MM.1S (cell line): ENCODE measurements at regions not wholly inside any gene's neighbourhood (a gene's known extent, or its start where the extent isn't known, plus 50 kb on each side); places are given as distances from the start of the nearest gene placed in this dataset.

Experiments
- DNase-seq: peaks from one replicate; pipeline ENCODE4 v3.0.0-alpha.2; 2015
- H2AFZ ChIP-seq: fragments of 300-600 bp; sonication (generic); 2 replicates; pipeline ENCODE4 v1.6.0; 2016; ENCODE audit warnings: antibody characterized with exemption, low read length
- H3F3A ChIP-seq: fragments of 300-600 bp; sonication (generic); 2 replicates; pipeline ENCODE4 v1.6.1; 2016; ENCODE audit warnings: mild to moderate bottlenecking, antibody characterized with exemption, low read length, moderate library complexity, mixed read lengths; ENCODE audit not compliant: insufficient read depth
- H3K27ac ChIP-seq: fragments of 300-600 bp; sonication (generic); 2 replicates; pipeline ENCODE4 v1.5.1; 2016; ENCODE audit warnings: mild to moderate bottlenecking, low read length
- H3K27me3 ChIP-seq: fragments of 300-600 bp; sonication (generic); replicated peaks from 2 replicates; pipeline ENCODE4 v1.6.0; 2016; ENCODE audit warnings: low read length; ENCODE audit not compliant: insufficient read depth
- H3K36me3 ChIP-seq: fragments of 300-600 bp; sonication (generic); replicated peaks from 2 replicates; pipeline ENCODE4 v1.6.1; 2016; ENCODE audit warnings: mild to moderate bottlenecking, low read length, mixed read lengths; ENCODE audit not compliant: insufficient read depth
- H3K4me1 ChIP-seq: fragments of 300-600 bp; sonication (generic); 2 replicates; pipeline ENCODE4 v1.6.1; 2016; ENCODE audit warnings: low read length, mixed read lengths
- H3K4me2 ChIP-seq: fragments of 300-600 bp; sonication (generic); 2 replicates; pipeline ENCODE4 v1.6.0; 2016; ENCODE audit warnings: low read depth, low read length
- H3K4me3 ChIP-seq: fragments of 300-600 bp; sonication (generic); 2 replicates; pipeline ENCODE4 v1.5.1; 2016; ENCODE audit warnings: low read length, mixed read lengths
- H3K79me2 ChIP-seq: fragments of 300-600 bp; sonication (generic); 2 replicates; pipeline ENCODE4 v1.6.1; 2016; ENCODE audit warnings: mixed run types, low read length, mixed read lengths
- H3K9ac ChIP-seq: fragments of 300-600 bp; sonication (generic); 2 replicates; pipeline ENCODE4 v1.6.1; 2016; ENCODE audit warnings: low read length, mixed read lengths
- H3K9me2 ChIP-seq: fragments of 300-600 bp; sonication (generic); replicated peaks from 2 replicates; pipeline ENCODE4 v1.6.1; 2016; ENCODE audit warnings: mild to moderate bottlenecking, low read length, mixed read lengths; ENCODE audit not compliant: insufficient read depth
- H3K9me3 ChIP-seq: fragments of 300-600 bp; sonication (generic); replicated peaks from 2 replicates; pipeline ENCODE4 v1.6.1; 2016; ENCODE audit warnings: mild to moderate bottlenecking, low read length, mixed read lengths; ENCODE audit not compliant: insufficient read depth
- H4K20me1 ChIP-seq: fragments of 300-600 bp; sonication (generic); 2 replicates; pipeline ENCODE4 v1.6.1; 2016; ENCODE audit warnings: mild to moderate bottlenecking, low read length, moderate library complexity, mixed read lengths; ENCODE audit not compliant: insufficient read depth
- EZH2 ChIP-seq: fragments of 300-600 bp; sonication (generic); optimal IDR thresholded peaks from 2 replicates; pipeline ENCODE3; 2017; ENCODE audit warnings: low read depth, mild to moderate bottlenecking, antibody characterized with exemption, low read length, mixed read lengths
- EZH2phosphoT487 ChIP-seq: fragments of 300-600 bp; sonication (generic); IDR thresholded peaks from 2 replicates; pipeline ENCODE4 v1.6.1; 2018; ENCODE audit warnings: antibody characterized with exemption, low read length
- TF ChIP-seq, protein P1 (sequence below): fragments of 300-600 bp; sonication (generic); IDR thresholded peaks from 2 replicates; pipeline ENCODE4 v1.5.1; 2016; ENCODE audit warnings: antibody characterized with exemption, low read length, mixed read lengths

DNA sequence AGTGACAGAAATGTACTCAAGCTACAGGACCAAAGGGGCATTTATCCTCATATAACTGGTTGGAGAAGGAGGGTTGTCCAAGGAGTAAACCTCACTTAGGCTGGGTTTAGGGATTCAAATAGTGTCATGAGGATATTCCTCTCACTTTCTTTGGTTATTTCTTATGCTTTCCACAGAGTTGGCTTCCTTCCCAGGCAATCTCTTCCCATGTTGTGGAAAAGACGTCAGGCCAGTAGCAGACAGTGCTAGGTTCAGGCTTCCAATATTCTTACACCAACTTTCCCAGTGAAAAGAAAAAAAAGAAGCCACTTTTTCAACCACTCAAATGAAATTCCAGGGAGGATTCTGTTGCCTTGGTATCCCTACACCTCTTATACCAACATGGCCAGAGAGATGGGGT is 653.0 kb downstream of the C4orf33 start:
- H3F3A ChIP-seq: no peaks in the 10 kb centered on the region
- H3K27ac ChIP-seq: no peak overlapping the region
- H4K20me1 ChIP-seq: no peaks in the 10 kb centered on the region
- no peaks in the 10 kb centered on the region for H3K9me2 ChIP-seq
- TF ChIP-seq, protein P1, sequence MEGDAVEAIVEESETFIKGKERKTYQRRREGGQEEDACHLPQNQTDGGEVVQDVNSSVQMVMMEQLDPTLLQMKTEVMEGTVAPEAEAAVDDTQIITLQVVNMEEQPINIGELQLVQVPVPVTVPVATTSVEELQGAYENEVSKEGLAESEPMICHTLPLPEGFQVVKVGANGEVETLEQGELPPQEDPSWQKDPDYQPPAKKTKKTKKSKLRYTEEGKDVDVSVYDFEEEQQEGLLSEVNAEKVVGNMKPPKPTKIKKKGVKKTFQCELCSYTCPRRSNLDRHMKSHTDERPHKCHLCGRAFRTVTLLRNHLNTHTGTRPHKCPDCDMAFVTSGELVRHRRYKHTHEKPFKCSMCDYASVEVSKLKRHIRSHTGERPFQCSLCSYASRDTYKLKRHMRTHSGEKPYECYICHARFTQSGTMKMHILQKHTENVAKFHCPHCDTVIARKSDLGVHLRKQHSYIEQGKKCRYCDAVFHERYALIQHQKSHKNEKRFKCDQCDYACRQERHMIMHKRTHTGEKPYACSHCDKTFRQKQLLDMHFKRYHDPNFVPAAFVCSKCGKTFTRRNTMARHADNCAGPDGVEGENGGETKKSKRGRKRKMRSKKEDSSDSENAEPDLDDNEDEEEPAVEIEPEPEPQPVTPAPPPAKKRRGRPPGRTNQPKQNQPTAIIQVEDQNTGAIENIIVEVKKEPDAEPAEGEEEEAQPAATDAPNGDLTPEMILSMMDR: no peak
- TF ChIP-seq EZH2: no peak
- TF ChIP-seq EZH2phosphoT487: no peak
- no peak overlapping the region for H3K9ac ChIP-seq
- H3K4me2 ChIP-seq: no peak overlapping the region
- no peaks in the 10 kb centered on the region for H3K27me3 ChIP-seq
- no peak for DNase-seq
- no peaks in the 10 kb centered on the region for H3K79me2 ChIP-seq
- H3K9me3 ChIP-seq: no peaks in the 10 kb centered on the region
- H3K36me3 ChIP-seq: no peaks in the 10 kb centered on the region
- no peaks in the 10 kb centered on the region for H3K4me1 ChIP-seq
- no peak overlapping the region for H3K4me3 ChIP-seq
- H2AFZ ChIP-seq: no peak overlapping the region

DNA sequence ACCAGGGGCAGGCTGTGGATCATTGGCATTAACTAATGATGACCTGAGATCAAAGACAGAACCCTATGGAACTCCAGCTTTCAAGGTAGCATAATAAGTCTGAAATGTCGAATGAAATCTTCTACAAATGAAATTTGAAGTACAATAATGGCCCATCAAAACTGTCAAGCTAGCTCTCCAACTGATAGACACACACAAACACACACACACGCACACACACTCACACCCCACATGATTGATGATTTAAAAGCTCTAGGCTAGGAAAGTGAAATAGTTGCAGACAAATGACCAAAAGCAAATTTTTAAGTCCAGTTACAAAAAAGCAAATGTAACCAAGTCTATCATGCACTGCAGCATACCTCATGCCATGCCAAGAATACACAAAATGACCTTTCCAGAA is 655.7 kb downstream of the C4orf33 start:
- H3K79me2 ChIP-seq: no peaks in the 10 kb centered on the region
- no peak overlapping the region for H3K4me3 ChIP-seq
- DNase-seq: no peak
- no peaks in the 10 kb centered on the region for H3K9me3 ChIP-seq
- no peaks in the 10 kb centered on the region for H4K20me1 ChIP-seq
- no peaks in the 10 kb centered on the region for H3K27me3 ChIP-seq
- no peaks in the 10 kb centered on the region for H3K4me1 ChIP-seq
- TF ChIP-seq, protein P1: no peak
- TF ChIP-seq EZH2: no peak
- TF ChIP-seq EZH2phosphoT487: no peak
- H2AFZ ChIP-seq: no peak overlapping the region
- no peak overlapping the region for H3K9ac ChIP-seq
- no peak overlapping the region for H3K27ac ChIP-seq
- H3K36me3 ChIP-seq: no peaks in the 10 kb centered on the region
- no peaks in the 10 kb centered on the region for H3K9me2 ChIP-seq
- H3K4me2 ChIP-seq: no peak overlapping the region
- no peaks in the 10 kb centered on the region for H3F3A ChIP-seq

DNA sequence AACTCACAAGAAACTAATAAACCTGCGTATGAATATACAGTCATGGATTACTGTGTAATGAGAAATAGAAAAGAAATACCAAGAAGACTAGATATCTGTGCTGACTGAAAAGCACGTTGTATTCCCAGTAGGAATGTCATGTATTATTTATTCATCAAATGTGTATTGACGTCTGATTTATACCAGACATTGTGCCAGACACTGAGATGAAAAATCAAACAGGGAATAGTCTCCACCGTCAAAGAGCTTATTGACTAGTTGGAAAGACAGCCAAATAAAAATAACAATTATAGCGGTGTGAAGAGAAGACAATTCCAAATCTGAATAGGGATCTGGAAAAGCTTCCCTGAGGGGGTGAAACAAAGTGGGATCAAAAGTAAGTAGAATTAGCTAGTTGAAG is 687.6 kb downstream of the C4orf33 start:
- no peak overlapping the region for H3K27ac ChIP-seq
- no peak overlapping the region for H3K9ac ChIP-seq
- H3K9me3 ChIP-seq: no peaks in the 10 kb centered on the region
- H4K20me1 ChIP-seq: no peaks in the 10 kb centered on the region
- H2AFZ ChIP-seq: no peak overlapping the region
- no peaks in the 10 kb centered on the region for H3K9me2 ChIP-seq
- no peaks in the 10 kb centered on the region for H3F3A ChIP-seq
- H3K4me1 ChIP-seq: no peaks in the 10 kb centered on the region
- no peak for DNase-seq
- no peak overlapping the region for H3K4me3 ChIP-seq
- no peaks in the 10 kb centered on the region for H3K79me2 ChIP-seq
- no peak for TF ChIP-seq EZH2
- TF ChIP-seq, protein P1: no peak
- H3K36me3 ChIP-seq: no peaks in the 10 kb centered on the region
- H3K4me2 ChIP-seq: no peak overlapping the region
- H3K27me3 ChIP-seq: no peaks in the 10 kb centered on the region

DNA sequence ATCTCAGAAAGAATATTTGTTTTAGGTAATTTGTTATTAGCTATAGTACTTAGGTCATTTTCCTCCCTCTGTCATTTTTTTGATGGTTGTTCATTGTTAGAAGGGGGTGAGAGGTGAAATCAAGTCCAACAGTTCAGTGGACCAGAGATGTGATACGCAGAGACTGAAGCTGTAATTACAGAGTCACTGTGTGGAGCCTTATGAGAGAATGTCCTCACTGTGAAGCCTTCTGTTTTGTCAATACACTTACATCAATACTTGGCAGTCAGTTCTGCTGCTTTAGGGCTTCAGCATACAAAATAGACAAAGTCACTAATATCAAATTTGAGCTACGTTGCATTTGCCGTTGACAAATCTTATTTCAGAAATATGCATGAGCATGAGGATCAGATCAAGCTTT is 692.5 kb downstream of the C4orf33 start:
- no peaks in the 10 kb centered on the region for H3K4me1 ChIP-seq
- no peak for DNase-seq
- TF ChIP-seq, protein P1: no peak
- no peak for TF ChIP-seq EZH2phosphoT487
- TF ChIP-seq EZH2: no peak

More for the DNA sequence above, 692.5 kb downstream of the C4orf33 start:
- Histone ChIP-seq H4K20me1 (no peaks in the 10 kb centered on the region), H3K9me2 (no peaks in the 10 kb centered on the region), H3K9ac (no peak overlapping the region), H3K27me3 (no peaks in the 10 kb centered on the region), H3F3A (no peaks in the 10 kb centered on the region), H3K4me2 (no peak overlapping the region), H3K36me3 (no peaks in the 10 kb centered on the region), H3K4me3 (no peak overlapping the region), H3K79me2 (no peaks in the 10 kb centered on the region), H3K27ac (no peak overlapping the region), H2AFZ (no peak overlapping the region), H3K9me3 (no peaks in the 10 kb centered on the region)
